ENCODE measurements at regions not wholly inside any gene's neighbourhood (a gene's known extent, or its start where the extent isn't known, plus 50 kb on each side); places are given as distances from the start of the nearest gene placed in this dataset.

- no peak overlapping the region for H3K4me3 ChIP-seq
- H3K9me2 ChIP-seq (ENCODE audit: insufficient read depth): 0 out of 2 replicates have a peak, but pooled peaks cover 4% of the 10 kb centered on the region
- no peak overlapping the region for H3K27ac ChIP-seq (ENCODE audit: low read depth)
- ATAC-seq (no peak), DNase-seq (ENCODE audit: low spot score) (no peak)
- no peaks in the 10 kb centered on the region for H3K4me1 ChIP-seq (ENCODE audit: insufficient read depth)
- H3K27ac Mint-ChIP-seq: no peak overlapping the region
- H3K27me3 Mint-ChIP-seq (ENCODE audit: insufficient read depth, low read depth, poor library complexity): peaks cover 3% of the 10 kb centered on the region
- no peaks in the 10 kb centered on the region for H3K27me3 ChIP-seq (ENCODE audit: insufficient read depth)
- H3K79me2 ChIP-seq (replicated peaks; ENCODE audit: insufficient read depth): no peaks in the 10 kb centered on the region
- H3K4me1 Mint-ChIP-seq: peaks cover 13% of the 10 kb centered on the region; the same call in 2 of the 3 replicates
- TF ChIP-seq EZH2phosphoT487 (IDR thresholded peaks at IDR 0.05; ENCODE audit: unreplicated experiment): no peak
- TF ChIP-seq CREB1 (CRISPR knock-in tag; IDR thresholded peaks at IDR 0.05; ENCODE audit: low read depth): no peak
- no peak for TF ChIP-seq ZNF331 (CRISPR knock-in tag; IDR thresholded peaks at IDR 0.05; ENCODE audit: low read depth)
- no peak for TF ChIP-seq ZNF462 (CRISPR knock-in tag; IDR thresholded peaks at IDR 0.05)
- TF ChIP-seq EZH2 (IDR thresholded peaks at IDR 0.05; ENCODE audit: low read depth, unreplicated experiment): no peak
- TF ChIP-seq POLR2AphosphoS5 (IDR thresholded peaks at IDR 0.05; ENCODE audit: low read depth): no peak
- TF ChIP-seq JUNB (IDR thresholded peaks at IDR 0.05; ENCODE audit: unreplicated experiment): no peak
- no peak for TF ChIP-seq NANOG (IDR thresholded peaks at IDR 0.05; ENCODE audit: borderline replicate concordance)
- TF ChIP-seq STAT1 (IDR thresholded peaks at IDR 0.05; ENCODE audit: unreplicated experiment): no peak
- TF ChIP-seq ZNF114 (CRISPR knock-in tag; IDR thresholded peaks at IDR 0.05): no peak
- no peak for TF ChIP-seq ETS1 (IDR thresholded peaks at IDR 0.05)
- no peak for TF ChIP-seq CTCF (conservative IDR thresholded peaks at IDR 0.05; ENCODE audit: low read depth in 2 of 2)
- no peak for TF ChIP-seq REST (IDR thresholded peaks at IDR 0.05; ENCODE audit: unreplicated experiment)
- no peak overlapping the region for H3K4me3 Mint-ChIP-seq
- H3K36me3 Mint-ChIP-seq (ENCODE audit: low read depth): no peaks in the 10 kb centered on the region
- H3K9me3 Mint-ChIP-seq: no peaks in the 10 kb centered on the region
- no peaks in the 10 kb centered on the region for H3K36me3 ChIP-seq (ENCODE audit: insufficient read depth)
- no peak overlapping the region for H2AFZ ChIP-seq
- no peak overlapping the region for H3K4me2 ChIP-seq
- no peaks in the 10 kb centered on the region for H4K20me1 ChIP-seq (replicated peaks; ENCODE audit: insufficient read depth)
- no peaks in the 10 kb centered on the region for H3F3A ChIP-seq (replicated peaks; ENCODE audit: low read depth)
Measured at GRCh38 chr2:224213396-224213795, 174.3 kb upstream of the SERPINE2 start.
